ENCODE measurements at regions not wholly inside any gene's neighbourhood (a gene's known extent, or its start where the extent isn't known, plus 50 kb on each side); places are given as distances from the start of the nearest gene placed in this dataset.
"Not testable (repeated sequence)": the region's sequence is repeated elsewhere in the genome, so short reads cannot be mapped to it uniquely, and the experiment has no call there.

DNA sequence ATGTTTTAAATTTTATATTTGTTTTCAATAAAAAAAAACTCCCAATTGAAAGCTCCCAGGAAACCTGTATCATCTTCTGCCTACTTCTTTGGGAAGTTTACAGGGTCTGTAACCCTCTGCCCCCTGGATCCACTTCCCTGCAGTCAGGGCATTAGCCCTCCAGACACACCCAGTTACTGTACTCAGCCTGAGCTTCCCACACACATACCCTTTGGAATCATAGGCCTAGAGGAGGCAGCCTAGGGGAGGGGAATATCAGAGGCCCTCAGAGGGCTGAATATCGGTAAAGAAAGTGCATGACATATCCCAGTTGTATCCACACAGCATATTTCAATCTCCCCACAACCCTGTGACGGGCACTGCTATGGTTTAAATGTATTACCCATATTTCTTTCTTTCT lies 56.2 kb upstream of the TFPI start:
- in situ Hi-C loops (cut with HindIII; ENCODE audit: low pct_unique_long_range_greater_than_20kb, low sequenced_read_pairs); DNase-seq (ENCODE audit: low read depth in 1 of 2, low spot score in 1 of 2): not testable (repeated sequence)

- in situ Hi-C loops (cut with HindIII; ENCODE audit: low pct_unique_long_range_greater_than_20kb, low sequenced_read_pairs): no loop called here
- TF ChIP-seq JUND (IDR thresholded peaks at IDR 0.05; ENCODE audit: low read depth): no peak
- DNase-seq (ENCODE audit: low read depth in 1 of 2, low spot score in 1 of 2): no peak
These were observed 58.6 kb upstream of the TFPI start for GRCh38 chr2:187612857-187613256.

GRCh38 chr2:187614756-187615155 lies 60.5 kb upstream of the TFPI start:
- DNase-seq (ENCODE audit: low read depth in 1 of 2, low spot score in 1 of 2): no peak
- in situ Hi-C loops (cut with HindIII; ENCODE audit: low pct_unique_long_range_greater_than_20kb, low sequenced_read_pairs): no loop called here
- TF ChIP-seq JUND (IDR thresholded peaks at IDR 0.05; ENCODE audit: low read depth): no peak

- in situ Hi-C loops (cut with HindIII; ENCODE audit: low pct_unique_long_range_greater_than_20kb, low sequenced_read_pairs): no loop called here
- DNase-seq (ENCODE audit: low read depth in 1 of 2, low spot score in 1 of 2): no peak
- TF ChIP-seq JUND (IDR thresholded peaks at IDR 0.05; ENCODE audit: low read depth): no peak
These were observed 61.1 kb upstream of the TFPI start for GRCh38 chr2:187615364-187615763.

GRCh38 chr2:187615902-187616301 lies 61.7 kb upstream of the TFPI start:
- TF ChIP-seq JUND (IDR thresholded peaks at IDR 0.05; ENCODE audit: low read depth): no peak
- in situ Hi-C loops (cut with HindIII; ENCODE audit: low pct_unique_long_range_greater_than_20kb, low sequenced_read_pairs): no loop called here

DNA sequence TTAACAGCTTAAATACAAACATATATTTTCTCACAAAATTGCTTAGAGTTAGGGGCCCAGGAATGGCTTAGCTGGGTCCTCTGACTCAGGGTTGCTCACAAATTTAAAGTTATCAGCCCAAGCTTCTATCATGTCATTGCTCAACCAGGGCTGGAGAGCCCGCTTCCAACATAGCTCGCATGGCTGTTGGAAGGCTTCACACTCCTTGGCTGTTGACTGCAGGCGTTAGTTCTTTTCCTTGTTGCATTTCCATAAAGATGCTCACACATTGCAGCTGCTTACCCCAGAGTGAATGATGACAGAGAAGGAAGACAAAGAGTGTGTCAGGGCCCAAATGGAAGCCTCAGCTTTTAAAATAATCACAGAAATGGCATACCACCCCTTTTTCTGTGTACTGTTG lies 62.9 kb upstream of the TFPI start:
- in situ Hi-C loops (cut with HindIII; ENCODE audit: low pct_unique_long_range_greater_than_20kb, low sequenced_read_pairs): no loop called here
- TF ChIP-seq JUND (IDR thresholded peaks at IDR 0.05; ENCODE audit: low read depth): no peak
- no peak for DNase-seq (ENCODE audit: low read depth in 1 of 2, low spot score in 1 of 2)

More at GRCh38 chr2:187615902-187616301, 61.7 kb upstream of the TFPI start:
- DNase-seq (ENCODE audit: low read depth in 1 of 2, low spot score in 1 of 2): no peak

DNA sequence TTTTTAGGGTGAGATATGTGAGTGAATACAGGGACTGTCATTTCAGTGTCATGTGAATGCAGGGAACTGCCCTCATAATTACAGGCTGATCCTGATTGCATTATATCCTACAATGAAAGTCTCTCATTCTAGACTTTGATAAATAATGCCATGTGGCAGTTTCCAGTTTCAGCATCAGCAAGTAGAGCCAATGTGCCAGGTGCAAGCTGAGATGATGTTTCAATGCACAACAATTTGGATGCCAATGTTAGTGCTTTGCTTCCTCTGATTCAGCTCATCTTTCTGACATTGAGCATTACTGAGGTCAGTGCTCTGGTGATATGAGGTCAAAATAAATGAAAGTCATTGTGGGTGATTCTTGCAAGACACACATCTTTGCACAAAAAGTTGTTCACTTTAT lies 63.7 kb upstream of the TFPI start:
- no peak for DNase-seq (ENCODE audit: low read depth in 1 of 2, low spot score in 1 of 2)
- in situ Hi-C loops (cut with HindIII; ENCODE audit: low pct_unique_long_range_greater_than_20kb, low sequenced_read_pairs): no loop called here
- TF ChIP-seq JUND (IDR thresholded peaks at IDR 0.05; ENCODE audit: low read depth): no peak

DNA sequence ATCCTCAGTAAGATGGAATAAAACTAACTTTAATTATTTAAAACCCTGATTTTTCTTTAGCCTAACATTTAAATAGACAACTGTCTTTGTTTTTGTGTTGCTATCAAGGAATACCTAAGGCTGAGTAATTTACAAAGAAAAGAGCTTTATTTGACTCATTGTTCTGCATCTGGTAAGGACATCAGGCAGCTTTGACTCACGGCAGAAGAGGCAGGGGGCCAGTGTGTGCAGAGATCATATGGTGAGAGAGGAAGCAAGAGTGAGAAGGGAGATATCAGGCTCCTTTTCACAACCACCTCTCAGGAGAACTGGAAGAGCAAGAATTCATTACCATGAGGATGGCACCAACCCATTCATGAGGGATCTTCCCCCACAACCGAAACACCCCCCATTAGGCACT lies 64.6 kb upstream of the TFPI start:
- DNase-seq (ENCODE audit: low read depth in 1 of 2, low spot score in 1 of 2): no peak
- in situ Hi-C loops (cut with HindIII; ENCODE audit: low pct_unique_long_range_greater_than_20kb, low sequenced_read_pairs): no loop called here
- TF ChIP-seq JUND (IDR thresholded peaks at IDR 0.05; ENCODE audit: low read depth): no peak

DNA sequence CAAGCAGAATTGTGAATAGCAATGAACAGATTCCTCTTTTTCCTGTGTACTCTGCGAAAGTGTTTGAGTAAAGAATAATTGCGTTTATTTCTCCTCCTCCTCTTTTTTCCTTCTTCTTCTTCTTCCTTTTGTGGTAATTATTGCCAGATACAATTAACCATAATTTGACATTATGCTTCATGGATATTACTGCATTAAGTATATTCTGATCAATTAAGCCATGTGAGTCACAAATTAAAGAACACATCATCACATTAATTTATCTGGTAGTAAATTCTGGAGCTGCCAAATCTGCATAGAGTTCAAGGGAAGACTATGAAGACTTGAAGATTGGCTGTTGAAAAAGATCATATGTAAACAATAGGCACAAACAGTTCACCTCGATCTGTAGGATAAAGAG lies 72.9 kb upstream of the TFPI start:
- in situ Hi-C loops (cut with HindIII; ENCODE audit: low pct_unique_long_range_greater_than_20kb, low sequenced_read_pairs): no loop called here
- no peak for TF ChIP-seq JUND (IDR thresholded peaks at IDR 0.05; ENCODE audit: low read depth)
- no peak for DNase-seq (ENCODE audit: low read depth in 1 of 2, low spot score in 1 of 2)

GRCh38 chr2:187636731-187637391 lies 82.6 kb upstream of the TFPI start:
- in situ Hi-C loops (cut with HindIII; ENCODE audit: low pct_unique_long_range_greater_than_20kb, low sequenced_read_pairs); DNase-seq (ENCODE audit: low read depth in 1 of 2, low spot score in 1 of 2): not testable (repeated sequence)

DNA sequence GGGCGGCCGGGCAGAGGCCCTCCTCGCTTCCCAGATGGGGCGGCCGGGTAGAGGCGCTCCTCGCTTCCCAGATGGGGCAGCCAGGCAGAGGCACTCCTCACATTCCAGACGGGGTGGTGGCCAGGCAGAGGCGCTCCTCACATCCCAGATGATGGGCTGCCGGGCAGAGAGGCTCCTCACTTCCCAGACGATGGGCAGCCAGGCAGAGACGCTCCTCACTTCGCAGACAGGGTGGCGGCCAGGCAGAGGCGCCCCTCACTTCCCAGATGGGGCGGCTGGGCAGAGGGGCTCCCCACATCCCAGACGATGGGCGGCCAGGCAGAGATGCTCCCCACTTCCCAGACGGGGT lies 83.1 kb upstream of the TFPI start:
- DNase-seq (ENCODE audit: low read depth in 1 of 2, low spot score in 1 of 2); in situ Hi-C loops (cut with HindIII; ENCODE audit: low pct_unique_long_range_greater_than_20kb, low sequenced_read_pairs): not testable (repeated sequence)

DNA sequence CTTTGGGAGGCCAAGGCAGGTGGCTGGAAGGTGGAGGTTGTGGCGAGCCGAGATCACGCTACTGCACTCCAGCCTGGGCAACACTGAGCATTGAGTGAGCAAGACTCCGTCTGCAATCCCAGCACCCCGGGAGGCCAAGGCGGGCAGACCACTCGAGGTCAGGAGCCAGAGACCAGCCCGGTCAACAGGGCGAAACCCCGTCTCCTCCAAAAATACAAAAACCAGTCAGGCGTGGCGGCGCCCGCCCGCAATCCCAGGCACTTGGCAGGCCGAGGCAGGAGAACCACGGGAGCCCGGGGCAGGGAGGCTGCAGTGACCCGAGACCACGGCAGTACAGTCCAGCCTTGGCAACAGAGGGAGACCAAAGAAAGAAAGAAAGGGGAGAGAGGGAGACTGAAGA lies 83.5 kb upstream of the TFPI start:
- DNase-seq (ENCODE audit: low read depth in 1 of 2, low spot score in 1 of 2); in situ Hi-C loops (cut with HindIII; ENCODE audit: low pct_unique_long_range_greater_than_20kb, low sequenced_read_pairs): not testable (repeated sequence)

GRCh38 chr2:187638840-187639239 lies 84.6 kb upstream of the TFPI start:
- in situ Hi-C loops (cut with HindIII; ENCODE audit: low pct_unique_long_range_greater_than_20kb, low sequenced_read_pairs): no loop called here
- DNase-seq (ENCODE audit: low read depth in 1 of 2, low spot score in 1 of 2): no peak
- no peak for TF ChIP-seq JUND (IDR thresholded peaks at IDR 0.05; ENCODE audit: low read depth)

- DNase-seq (ENCODE audit: low read depth in 1 of 2, low spot score in 1 of 2): peak in 1 of 2 experiments; percentile 2
- TF ChIP-seq JUND (IDR thresholded peaks at IDR 0.05; ENCODE audit: low read depth): no peak
- in situ Hi-C loops (cut with HindIII; ENCODE audit: low pct_unique_long_range_greater_than_20kb, low sequenced_read_pairs): no loop called here
These were observed 86.8 kb upstream of the TFPI start for GRCh38 chr2:187640926-187641510.

Measured in T47D (cell line).